ENCODE measurements at regions not wholly inside any gene's neighbourhood (a gene's known extent, or its start where the extent isn't known, plus 50 kb on each side); places are given as distances from the start of the nearest gene placed in this dataset.

- no peak for DNase-seq (ENCODE audit: low read depth)
Observed at GRCh38 chr2:118510807-118511206, 336.6 kb downstream of the EN1 start.

- no peak for DNase-seq (ENCODE audit: low read depth)
Observed at GRCh38 chr2:118509319-118510004, 338.0 kb downstream of the EN1 start.

GRCh38 chr2:118508282-118508681, 339.2 kb downstream of the EN1 start:
- no peak for DNase-seq (ENCODE audit: low read depth)

DNA sequence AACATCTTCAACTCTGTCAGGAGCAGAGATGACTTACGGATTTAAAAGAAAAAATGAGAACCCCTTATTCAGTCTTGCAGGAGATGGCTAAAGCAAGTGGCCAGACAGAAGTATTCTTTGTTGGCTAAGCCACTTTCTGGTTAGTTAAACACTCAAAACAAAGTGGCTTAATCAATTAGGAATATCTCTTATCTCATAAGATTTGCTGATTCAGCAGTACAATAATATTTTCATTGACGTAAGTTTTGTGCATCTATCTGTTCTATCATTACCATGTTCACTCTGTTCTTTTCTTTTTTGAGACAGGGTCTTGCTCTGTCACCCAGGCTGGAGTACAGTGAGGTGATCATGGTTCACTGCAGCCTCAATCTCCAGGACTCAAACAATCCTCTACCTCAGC, 342.0 kb downstream of the EN1 start:
- DNase-seq (ENCODE audit: low read depth): no peak

- no peak for DNase-seq (ENCODE audit: low read depth)
Observed at GRCh38 chr2:118502106-118502505, 345.3 kb downstream of the EN1 start.

DNA sequence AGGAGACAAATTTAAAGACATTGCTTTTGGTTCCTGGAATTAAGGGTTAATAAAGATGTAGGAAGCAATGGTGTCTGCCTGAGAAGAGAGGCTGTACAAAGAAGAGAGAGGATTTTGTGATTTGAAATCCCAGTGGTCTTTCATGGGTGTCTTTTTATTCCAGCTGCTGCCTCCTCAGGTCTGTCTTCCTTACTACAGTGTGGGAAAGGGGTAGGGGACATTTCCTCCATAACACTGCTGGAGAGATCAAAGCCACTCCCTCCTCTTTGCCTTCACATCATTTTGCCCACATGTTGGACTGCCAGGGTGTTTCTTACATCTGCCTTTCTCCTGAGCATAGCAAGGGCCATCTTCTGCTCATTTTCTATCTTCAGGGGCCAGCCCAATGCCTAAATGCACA, 348.5 kb downstream of the EN1 start:
- DNase-seq (ENCODE audit: low read depth): no peak

DNA sequence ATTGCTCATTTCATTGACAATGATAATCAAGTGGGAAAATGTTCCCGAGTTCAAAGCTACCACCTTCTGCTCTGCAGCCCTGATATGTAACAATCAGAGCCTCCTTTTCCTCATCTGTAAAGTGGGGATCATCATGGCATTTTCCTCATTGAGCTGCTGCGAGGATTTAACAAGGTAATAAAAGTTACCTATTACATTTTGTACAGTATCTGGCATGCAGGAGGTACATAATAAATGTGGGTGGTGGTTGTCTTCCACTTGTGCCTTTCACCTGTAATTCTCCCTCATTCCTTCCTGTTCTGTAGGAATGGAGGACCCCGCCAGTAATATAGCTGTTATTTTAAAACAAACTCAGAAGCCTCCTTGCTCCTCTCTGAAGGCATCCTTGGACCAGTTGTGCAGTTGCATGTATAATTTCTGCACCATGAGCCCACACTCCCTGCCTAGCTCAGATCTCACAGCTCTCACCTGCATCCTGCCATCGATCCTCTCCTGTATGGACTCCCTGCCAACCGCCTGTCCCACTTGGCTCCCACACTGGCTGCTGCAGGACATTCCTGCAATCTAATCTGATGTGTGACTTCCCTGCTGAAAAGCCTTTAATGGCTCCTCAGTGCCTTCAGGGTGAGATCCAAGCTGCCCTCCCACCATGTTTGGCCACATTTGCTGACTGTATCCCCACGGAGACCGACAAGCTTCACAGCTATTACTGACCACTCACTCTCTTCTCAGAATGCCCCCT, 350.4 kb downstream of the EN1 start:
- DNase-seq (ENCODE audit: low read depth): no peak

- no peak for DNase-seq (ENCODE audit: low read depth)
Observed at GRCh38 chr2:118496467-118496866, 351.0 kb downstream of the EN1 start.

DNA sequence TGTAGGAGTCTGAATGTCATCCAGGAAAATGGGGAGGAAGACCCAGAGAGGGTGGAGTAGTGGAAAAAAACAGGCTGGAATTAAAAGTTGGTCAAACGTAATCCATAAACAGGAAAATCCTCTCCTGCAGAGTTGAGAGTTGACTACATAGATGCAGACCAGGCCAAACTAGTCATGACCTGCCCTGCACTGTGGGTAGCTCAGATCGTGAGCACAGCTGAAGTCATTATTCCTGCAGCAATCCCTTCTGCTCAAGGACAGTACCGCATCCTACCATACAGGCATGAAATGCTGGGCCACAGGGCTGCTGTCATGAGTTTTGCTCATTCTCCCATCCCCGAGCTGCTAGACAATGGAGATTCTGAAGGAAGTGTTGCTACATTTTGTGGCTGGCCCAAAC, 352.2 kb downstream of the EN1 start:
- no peak for DNase-seq (ENCODE audit: low read depth)

- no peak for DNase-seq (ENCODE audit: low read depth)
Observed at GRCh38 chr2:118493213-118493612, 354.2 kb downstream of the EN1 start.

- DNase-seq (ENCODE audit: low read depth): peak; percentile 2
Observed at GRCh38 chr2:118492335-118492734, 355.1 kb downstream of the EN1 start.

DNA sequence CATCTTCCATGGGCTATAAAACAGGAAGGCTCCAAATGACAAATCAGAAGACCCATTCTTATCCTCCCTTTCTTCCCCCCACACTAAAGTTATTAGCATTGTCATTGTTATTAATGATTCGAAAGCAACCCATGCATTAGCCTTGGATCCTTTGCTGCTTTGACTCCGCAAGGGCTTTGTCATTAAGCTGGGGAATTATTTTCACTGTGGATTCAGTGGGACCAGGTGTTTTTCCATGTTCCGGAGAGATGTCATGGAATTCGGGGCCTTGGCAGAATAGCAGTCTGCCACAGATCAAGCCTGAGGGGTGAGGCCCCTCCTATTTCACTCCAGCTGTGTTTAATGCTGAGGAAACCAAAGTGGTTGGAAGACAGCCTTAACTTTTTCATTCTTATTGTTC, 357.1 kb downstream of the EN1 start:
- no peak for DNase-seq (ENCODE audit: low read depth)

GRCh38 chr2:118489712-118490299, 357.6 kb downstream of the EN1 start:
- DNase-seq (ENCODE audit: low read depth): no peak

DNA sequence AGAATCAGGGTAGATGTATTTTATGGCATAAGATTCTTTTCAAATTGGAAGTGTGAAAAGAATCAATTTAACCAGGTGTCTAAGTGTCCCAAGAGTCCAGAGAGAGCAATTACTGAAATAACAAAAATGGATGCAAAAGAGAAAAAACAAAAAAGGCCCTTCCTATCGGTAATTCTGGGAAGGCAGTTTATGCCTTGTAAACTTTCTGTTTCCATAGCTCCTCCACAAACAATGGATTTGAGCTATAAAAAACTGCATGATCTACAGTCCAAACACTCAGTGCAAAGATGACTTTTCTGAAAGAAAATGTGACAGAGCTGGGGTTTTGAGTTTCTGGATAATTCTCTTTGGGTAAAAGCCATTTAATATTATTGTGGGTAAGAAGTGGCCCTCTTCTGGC, 366.1 kb downstream of the EN1 start:
- DNase-seq (ENCODE audit: low read depth): no peak

DNA sequence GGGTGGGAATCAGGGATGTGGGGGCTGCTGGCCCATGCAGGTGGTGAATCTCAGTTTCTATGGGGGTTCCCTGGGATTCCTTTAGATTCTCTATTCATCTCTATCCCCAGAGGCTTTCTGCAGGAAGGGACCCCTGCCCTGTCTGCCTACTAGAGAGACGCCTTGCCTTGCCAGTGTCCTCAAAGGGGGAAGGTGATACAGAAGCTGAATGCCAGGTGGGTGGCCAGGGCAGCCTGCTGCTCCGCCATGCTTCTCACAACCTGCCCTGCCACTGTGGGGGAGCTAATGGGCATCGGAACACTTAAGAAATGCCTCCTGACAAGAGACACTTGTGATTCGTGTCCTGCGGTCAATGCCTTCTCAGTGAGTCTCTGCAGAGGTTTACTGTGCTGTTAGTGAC, 368.4 kb downstream of the EN1 start:
- DNase-seq (ENCODE audit: low read depth): no peak

- DNase-seq (ENCODE audit: low read depth): no peak
Observed at GRCh38 chr2:118477111-118477862, 370.2 kb downstream of the EN1 start.

GRCh38 chr2:118475622-118476205, 371.7 kb downstream of the EN1 start:
- DNase-seq (ENCODE audit: low read depth): no peak

DNA sequence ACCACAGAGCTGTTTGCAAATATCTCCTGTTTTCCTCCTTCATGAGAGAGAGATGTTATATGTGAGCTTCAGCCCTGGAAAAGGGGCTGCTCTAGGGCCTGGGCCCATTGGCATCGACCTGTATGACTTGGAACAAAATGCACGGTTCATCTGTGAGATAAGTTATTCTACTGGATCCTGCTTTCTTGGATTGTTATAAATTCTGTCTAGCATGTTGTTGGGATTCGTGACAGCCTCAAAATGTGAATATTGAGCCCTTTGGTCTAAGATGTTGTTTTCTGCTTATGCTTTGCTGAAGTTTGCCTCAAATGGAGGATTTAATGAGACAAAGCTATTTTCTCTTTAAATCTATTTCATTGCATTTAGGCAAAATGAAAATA, 372.9 kb downstream of the EN1 start:
- DNase-seq (ENCODE audit: low read depth): no peak

- DNase-seq (ENCODE audit: low read depth): no peak
Observed at GRCh38 chr2:118473846-118474540, 373.5 kb downstream of the EN1 start.

GRCh38 chr2:118473241-118473640, 374.2 kb downstream of the EN1 start:
- DNase-seq (ENCODE audit: low read depth): no peak

DNA sequence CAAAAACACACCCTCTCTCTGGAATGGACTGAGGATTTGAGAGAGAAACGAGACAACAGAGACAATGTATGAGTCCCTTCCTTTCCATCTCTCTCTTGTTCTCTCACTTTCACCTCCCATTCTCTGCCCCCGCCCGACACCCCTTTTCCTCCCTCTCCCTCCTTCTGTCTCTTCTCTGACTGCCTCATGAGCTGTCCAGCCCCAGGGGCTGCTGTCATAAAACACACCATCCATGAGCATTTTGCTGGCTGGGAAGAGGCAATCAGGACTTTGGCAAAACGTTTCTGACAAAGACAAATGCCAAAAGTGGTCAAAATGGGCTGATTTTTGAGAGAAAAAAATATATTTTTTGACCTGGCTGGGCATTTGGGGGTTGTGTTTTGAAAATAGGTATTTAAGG, 377.2 kb downstream of the EN1 start:
- DNase-seq (ENCODE audit: low read depth): no peak

DNA sequence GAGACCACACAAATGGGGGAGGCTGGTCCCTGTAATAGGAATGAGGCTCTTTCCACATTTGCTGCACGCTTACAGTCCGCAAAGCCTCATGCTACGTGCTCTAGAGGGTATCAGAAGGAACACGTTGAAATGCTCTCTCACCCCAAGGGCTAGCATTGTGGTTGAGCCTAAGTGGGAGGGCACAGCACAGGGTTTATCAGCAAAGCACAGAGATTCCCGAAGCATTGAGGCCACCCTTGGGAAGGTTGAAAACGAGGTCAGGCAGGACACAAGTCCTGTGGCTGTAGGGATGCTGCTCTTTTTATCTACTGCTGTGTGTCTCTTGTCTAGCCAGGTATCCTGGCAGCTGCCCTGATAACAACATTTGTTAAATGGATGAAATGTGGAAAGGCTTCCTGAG, 378.3 kb downstream of the EN1 start:
- no peak for DNase-seq (ENCODE audit: low read depth)

Measured in fibroblast of the conjunctiva (primary cell).